Nephron progenitor cell (in vitro differentiated cells): ENCODE measurements at regions not wholly inside any gene's neighbourhood (a gene's known extent, or its start where the extent isn't known, plus 50 kb on each side); places are given as distances from the start of the nearest gene placed in this dataset.
A peak's percentile ranks its signal among the peaks of the same experiment; 100 is the strongest.

Source experiments
- DNase-seq: peaks from one replicate; pipeline ENCODE4 v3.0.0; 2021
- H3K27ac Mint-ChIP-seq: 2 replicates; pipeline ENCODE4 v1.8.0; 2021; ENCODE audit warnings: mild to moderate bottlenecking, moderate library complexity, mixed read lengths
- H3K27me3 Mint-ChIP-seq: 2 replicates; pipeline ENCODE4 v1.8.0; 2021; ENCODE audit warnings: mild to moderate bottlenecking, low read depth, mixed read lengths; ENCODE audit not compliant: poor library complexity
- H3K36me3 Mint-ChIP-seq: 2 replicates; pipeline ENCODE4 v1.8.0; 2021; ENCODE audit warnings: low read depth, mixed read lengths
- H3K4me1 Mint-ChIP-seq: 2 replicates; pipeline ENCODE4 v1.8.0; 2021; ENCODE audit warnings: mixed read lengths
- H3K4me3 Mint-ChIP-seq: 2 replicates; pipeline ENCODE4 v1.8.0; 2021; ENCODE audit warnings: mild to moderate bottlenecking, moderate library complexity, mixed read lengths
- H3K9me3 Mint-ChIP-seq: 2 replicates; pipeline ENCODE4 v1.8.0; 2021; ENCODE audit warnings: mild to moderate bottlenecking, moderate library complexity, mixed read lengths
- TF ChIP-seq, protein P1 (sequence below): fragments of 200-600 bp; sonication (generic); IDR thresholded peaks from 2 replicates; pipeline ENCODE4 v1.5.0; 2021; ENCODE audit warnings: antibody characterized with exemption

DNA sequence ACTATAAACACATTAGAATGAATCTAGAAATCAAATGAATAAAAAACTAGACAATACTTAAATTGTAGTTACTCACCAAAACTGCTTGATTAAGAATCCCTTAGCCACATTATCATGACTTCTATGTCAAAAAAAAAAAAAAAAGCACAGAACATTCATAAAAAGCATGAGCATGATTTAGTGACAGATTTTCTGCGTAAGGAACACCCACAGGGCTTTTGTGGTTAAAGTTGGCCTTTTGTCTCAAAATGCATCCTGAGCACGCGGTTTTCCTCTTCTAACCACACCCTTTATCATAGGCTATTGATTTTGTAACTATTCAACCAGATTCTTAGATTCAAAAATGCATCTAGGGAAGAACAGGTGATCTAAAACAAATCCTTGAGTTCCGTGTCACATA, 334.0 kb upstream of the NR2F2 start:
- H3K4me3 Mint-ChIP-seq: no peak overlapping the region
- DNase-seq: no peak
- peaks cover 12% of the 10 kb centered on the region for H3K4me1 Mint-ChIP-seq
- H3K9me3 Mint-ChIP-seq: no peaks in the 10 kb centered on the region
- TF ChIP-seq, protein P1, sequence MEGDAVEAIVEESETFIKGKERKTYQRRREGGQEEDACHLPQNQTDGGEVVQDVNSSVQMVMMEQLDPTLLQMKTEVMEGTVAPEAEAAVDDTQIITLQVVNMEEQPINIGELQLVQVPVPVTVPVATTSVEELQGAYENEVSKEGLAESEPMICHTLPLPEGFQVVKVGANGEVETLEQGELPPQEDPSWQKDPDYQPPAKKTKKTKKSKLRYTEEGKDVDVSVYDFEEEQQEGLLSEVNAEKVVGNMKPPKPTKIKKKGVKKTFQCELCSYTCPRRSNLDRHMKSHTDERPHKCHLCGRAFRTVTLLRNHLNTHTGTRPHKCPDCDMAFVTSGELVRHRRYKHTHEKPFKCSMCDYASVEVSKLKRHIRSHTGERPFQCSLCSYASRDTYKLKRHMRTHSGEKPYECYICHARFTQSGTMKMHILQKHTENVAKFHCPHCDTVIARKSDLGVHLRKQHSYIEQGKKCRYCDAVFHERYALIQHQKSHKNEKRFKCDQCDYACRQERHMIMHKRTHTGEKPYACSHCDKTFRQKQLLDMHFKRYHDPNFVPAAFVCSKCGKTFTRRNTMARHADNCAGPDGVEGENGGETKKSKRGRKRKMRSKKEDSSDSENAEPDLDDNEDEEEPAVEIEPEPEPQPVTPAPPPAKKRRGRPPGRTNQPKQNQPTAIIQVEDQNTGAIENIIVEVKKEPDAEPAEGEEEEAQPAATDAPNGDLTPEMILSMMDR: no peak
- no peak overlapping the region for H3K27ac Mint-ChIP-seq
- no peaks in the 10 kb centered on the region for H3K36me3 Mint-ChIP-seq
- peaks cover 3% of the 10 kb centered on the region for H3K27me3 Mint-ChIP-seq

- H3K27me3 Mint-ChIP-seq: no peaks in the 10 kb centered on the region
- H3K27ac Mint-ChIP-seq: no peak overlapping the region
- no peak for DNase-seq
- TF ChIP-seq, protein P1: no peak
- H3K4me1 Mint-ChIP-seq: peaks cover 12% of the 10 kb centered on the region
- no peaks in the 10 kb centered on the region for H3K9me3 Mint-ChIP-seq
- H3K4me3 Mint-ChIP-seq: no peak overlapping the region
- no peaks in the 10 kb centered on the region for H3K36me3 Mint-ChIP-seq
Measured at GRCh38 chr15:95998935-95999334, 331.6 kb upstream of the NR2F2 start.

DNA sequence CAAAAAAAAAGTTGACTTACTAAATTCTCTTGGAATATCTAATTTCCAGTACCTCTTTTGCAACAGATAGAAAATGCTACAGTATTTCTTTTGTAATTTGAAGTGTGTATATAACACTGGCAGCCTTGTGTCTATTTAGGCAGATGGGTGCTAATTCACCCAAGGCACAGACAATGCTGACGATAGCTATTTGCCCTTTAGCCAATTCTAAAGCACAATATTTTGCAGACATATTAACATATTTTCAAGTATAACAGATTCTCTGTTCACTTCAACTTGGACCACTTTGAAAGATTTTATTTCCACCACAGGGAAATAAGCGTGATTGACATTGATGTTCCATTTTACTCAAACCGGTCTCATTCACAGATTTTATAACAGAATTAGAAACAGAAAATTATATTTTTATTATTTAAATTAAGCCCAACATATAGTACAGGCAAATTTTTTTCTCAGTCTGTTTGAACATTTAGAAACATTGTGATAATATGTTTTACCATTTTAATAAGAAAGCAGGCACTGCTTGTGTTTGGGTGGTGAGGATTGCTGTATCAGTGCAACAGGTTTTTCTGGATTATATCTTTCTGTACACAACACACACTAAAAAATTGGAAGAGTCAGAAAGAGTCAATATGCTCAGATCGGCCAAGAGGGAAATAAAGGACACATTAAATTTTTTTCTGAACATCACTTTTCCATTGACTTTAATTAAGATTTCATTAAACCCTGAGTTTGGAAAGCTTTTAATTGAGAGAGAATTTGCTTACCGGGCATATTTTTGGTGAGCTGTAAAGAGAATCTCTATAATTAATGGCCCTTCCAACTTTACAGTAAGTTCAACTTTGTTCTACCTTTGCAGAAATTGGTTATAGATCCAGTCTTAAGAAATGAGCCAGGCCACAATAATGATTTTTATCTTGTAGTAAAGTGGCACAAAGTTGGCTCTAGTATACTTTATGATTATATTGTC, 327.3 kb upstream of the NR2F2 start:
- Mint-ChIP-seq H3K4me3 (no peak overlapping the region), H3K27me3 (no peaks in the 10 kb centered on the region), H3K36me3 (peaks cover 5% of the 10 kb centered on the region), H3K4me1 (no peaks in the 10 kb centered on the region), H3K9me3 (no peaks in the 10 kb centered on the region), H3K27ac (no peak overlapping the region)
- TF ChIP-seq, protein P1: no peak
- no peak for DNase-seq

GRCh38 chr15:96005906-96006305, 324.6 kb upstream of the NR2F2 start:
- no peak overlapping the region for H3K4me3 Mint-ChIP-seq
- H3K36me3 Mint-ChIP-seq: peaks cover 10% of the 10 kb centered on the region
- no peaks in the 10 kb centered on the region for H3K27me3 Mint-ChIP-seq
- H3K4me1 Mint-ChIP-seq: peaks cover 19% of the 10 kb centered on the region
- no peak overlapping the region for H3K27ac Mint-ChIP-seq
- peaks cover 4% of the 10 kb centered on the region for H3K9me3 Mint-ChIP-seq
- DNase-seq: no peak
- TF ChIP-seq, protein P1: no peak

GRCh38 chr15:96011136-96011535, 319.4 kb upstream of the NR2F2 start:
- peaks cover 11% of the 10 kb centered on the region for H3K9me3 Mint-ChIP-seq
- TF ChIP-seq, protein P1: no peak
- no peaks in the 10 kb centered on the region for H3K27me3 Mint-ChIP-seq
- peak overlapping the region; percentile 86 for H3K27ac Mint-ChIP-seq
- peak; percentile 29 for DNase-seq
- H3K4me1 Mint-ChIP-seq: peaks cover 36% of the 10 kb centered on the region
- H3K36me3 Mint-ChIP-seq: peaks cover 20% of the 10 kb centered on the region
- no peak overlapping the region for H3K4me3 Mint-ChIP-seq

DNA sequence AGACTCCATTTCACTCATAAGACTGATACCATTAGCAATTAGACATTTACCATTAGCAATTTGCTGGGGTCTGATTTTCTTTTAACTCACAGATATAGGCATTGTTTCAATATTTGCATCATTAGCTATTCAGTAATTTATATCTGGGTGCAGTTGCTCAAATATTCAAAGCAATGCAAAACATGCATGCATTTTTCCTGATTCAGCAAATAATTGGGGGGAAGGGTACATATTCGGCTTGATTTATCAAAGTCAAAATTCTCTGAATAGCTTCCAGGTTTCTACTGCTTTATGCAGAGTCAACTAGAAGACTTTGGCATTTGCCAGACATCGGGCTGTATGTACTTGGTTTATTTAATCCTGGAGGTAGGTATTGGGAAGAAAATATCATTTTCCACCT, 315.6 kb upstream of the NR2F2 start:
- TF ChIP-seq, protein P1: no peak
- no peak for DNase-seq
- no peak overlapping the region for H3K27ac Mint-ChIP-seq
- no peak overlapping the region for H3K4me3 Mint-ChIP-seq
- no peaks in the 10 kb centered on the region for H3K27me3 Mint-ChIP-seq
- peaks cover 10% of the 10 kb centered on the region for H3K36me3 Mint-ChIP-seq
- peaks cover 15% of the 10 kb centered on the region for H3K9me3 Mint-ChIP-seq
- H3K4me1 Mint-ChIP-seq: peaks cover 32% of the 10 kb centered on the region
